ENCODE measurements at regions not wholly inside any gene's neighbourhood (a gene's known extent, or its start where the extent isn't known, plus 50 kb on each side); places are given as distances from the start of the nearest gene placed in this dataset.

GRCh38 chr2:8542381-8543059, 139.3 kb upstream of the ID2 start:
- H3K4me3 Mint-ChIP-seq, result peak overlapping the region in 2 of 4 donors; percentile 14 to 73
- H3K4me1 Mint-ChIP-seq, result peaks cover 4 to 71% (median 35%) of the 10 kb centered on the region in 4 donors
- H3K27me3 Mint-ChIP-seq, result no peaks in the 10 kb centered on the region
- no peaks in the 10 kb centered on the region for H3K27me3 ChIP-seq (ENCODE audit: control insufficient read depth, insufficient read depth, low read length)
- H3K4me3 ChIP-seq (ENCODE audit: low read depth, low read length), result no peak overlapping the region
- peak overlapping the region; percentile 87 to 94 (median 93) for H3K27ac Mint-ChIP-seq
- H3K36me3 ChIP-seq (ENCODE audit: control insufficient read depth, insufficient read depth, low read length), result no peaks in the 10 kb centered on the region
- H3K36me3 Mint-ChIP-seq, result no peaks in the 10 kb centered on the region
- no peaks in the 10 kb centered on the region for H3K9me3 ChIP-seq (ENCODE audit: control insufficient read depth in 2 of 2, low read length in 2 of 2)
- ATAC-seq (ENCODE audit: low read depth in 2 of 2) (no peak), DNase-seq (no peak)
- peak overlapping the region; percentile 72 for H3K27ac ChIP-seq (ENCODE audit: insufficient read depth, low read length, poor library complexity, severe bottlenecking)
- H3K4me1 ChIP-seq (ENCODE audit: control insufficient read depth, insufficient read depth, low read length, poor library complexity, severe bottlenecking), result peaks cover 52% of the 10 kb centered on the region
- H3K9me3 Mint-ChIP-seq, result no peaks in the 10 kb centered on the region

GRCh38 chr2:8543060-8543382, 138.8 kb upstream of the ID2 start:
- DNase-seq (no peak), ATAC-seq (ENCODE audit: low read depth in 2 of 2) (no peak)
- Histone ChIP-seq H3K4me3 (ENCODE audit: low read depth, low read length) (peak overlapping the region; percentile 41), H3K27me3 (ENCODE audit: control insufficient read depth, insufficient read depth, low read length) (no peaks in the 10 kb centered on the region), H3K27ac (ENCODE audit: insufficient read depth, low read length, poor library complexity, severe bottlenecking) (peak overlapping the region; percentile 72), H3K9me3 (ENCODE audit: control insufficient read depth in 2 of 2, low read length in 2 of 2) (no peaks in the 10 kb centered on the region), H3K4me1 (ENCODE audit: control insufficient read depth, insufficient read depth, low read length, poor library complexity, severe bottlenecking) (peaks cover 52% of the 10 kb centered on the region), H3K36me3 (ENCODE audit: control insufficient read depth, insufficient read depth, low read length) (no peaks in the 10 kb centered on the region)
- H3K27me3 Mint-ChIP-seq, result no peaks in the 10 kb centered on the region
- no peaks in the 10 kb centered on the region for H3K36me3 Mint-ChIP-seq
- peaks cover 4 to 71% (median 35%) of the 10 kb centered on the region in 4 donors for H3K4me1 Mint-ChIP-seq
- peak overlapping the region; percentile 87 to 94 (median 93) for H3K27ac Mint-ChIP-seq
- no peaks in the 10 kb centered on the region for H3K9me3 Mint-ChIP-seq
- H3K4me3 Mint-ChIP-seq, result peak overlapping the region; percentile 14 to 82 (median 71)

GRCh38 chr2:8543383-8544170, 138.3 kb upstream of the ID2 start:
- H3K4me1 Mint-ChIP-seq, result peaks cover 2 to 69% (median 35%) of the 10 kb centered on the region in 4 donors
- no peaks in the 10 kb centered on the region for H3K36me3 Mint-ChIP-seq
- no peaks in the 10 kb centered on the region for H3K9me3 Mint-ChIP-seq
- Histone ChIP-seq H3K27me3 (ENCODE audit: control insufficient read depth, insufficient read depth, low read length) (no peaks in the 10 kb centered on the region), H3K9me3 (ENCODE audit: control insufficient read depth in 2 of 2, low read length in 2 of 2) (no peaks in the 10 kb centered on the region), H3K4me3 (ENCODE audit: low read depth, low read length) (peak overlapping the region; percentile 41), H3K27ac (ENCODE audit: insufficient read depth, low read length, poor library complexity, severe bottlenecking) (peak overlapping the region; percentile 72), H3K36me3 (ENCODE audit: control insufficient read depth, insufficient read depth, low read length) (no peaks in the 10 kb centered on the region), H3K4me1 (ENCODE audit: control insufficient read depth, insufficient read depth, low read length, poor library complexity, severe bottlenecking) (peaks cover 52% of the 10 kb centered on the region)
- peak overlapping the region; percentile 69 to 82 (median 74) for H3K4me3 Mint-ChIP-seq
- ATAC-seq (ENCODE audit: low read depth in 2 of 2) (peak; percentile 22 to 29), DNase-seq (peak; percentile 21 to 79 (median 45))
- H3K27me3 Mint-ChIP-seq, result no peaks in the 10 kb centered on the region
- H3K27ac Mint-ChIP-seq, result peak overlapping the region; percentile 87 to 94 (median 93)

GRCh38 chr2:8544171-8544785, 137.6 kb upstream of the ID2 start:
- Histone ChIP-seq H3K27me3 (ENCODE audit: control insufficient read depth, insufficient read depth, low read length) (no peaks in the 10 kb centered on the region), H3K36me3 (ENCODE audit: control insufficient read depth, insufficient read depth, low read length) (no peaks in the 10 kb centered on the region), H3K4me1 (ENCODE audit: control insufficient read depth, insufficient read depth, low read length, poor library complexity, severe bottlenecking) (peaks cover 52% of the 10 kb centered on the region), H3K27ac (ENCODE audit: insufficient read depth, low read length, poor library complexity, severe bottlenecking) (peak overlapping the region; percentile 72), H3K4me3 (ENCODE audit: low read depth, low read length) (no peak overlapping the region), H3K9me3 (ENCODE audit: control insufficient read depth in 2 of 2, low read length in 2 of 2) (no peaks in the 10 kb centered on the region)
- ATAC-seq (ENCODE audit: low read depth in 2 of 2) (no peak), DNase-seq (peak in 1 of 3 donors; percentile 25)
- H3K27ac Mint-ChIP-seq, result peak overlapping the region in 2 of 3 donors; percentile 93 to 94
- no peaks in the 10 kb centered on the region for H3K36me3 Mint-ChIP-seq
- H3K4me1 Mint-ChIP-seq, result peaks cover 2 to 67% (median 34%) of the 10 kb centered on the region in 4 donors
- peak overlapping the region; percentile 62 to 82 (median 74) for H3K4me3 Mint-ChIP-seq
- H3K9me3 Mint-ChIP-seq, result no peaks in the 10 kb centered on the region
- H3K27me3 Mint-ChIP-seq, result no peaks in the 10 kb centered on the region

DNA sequence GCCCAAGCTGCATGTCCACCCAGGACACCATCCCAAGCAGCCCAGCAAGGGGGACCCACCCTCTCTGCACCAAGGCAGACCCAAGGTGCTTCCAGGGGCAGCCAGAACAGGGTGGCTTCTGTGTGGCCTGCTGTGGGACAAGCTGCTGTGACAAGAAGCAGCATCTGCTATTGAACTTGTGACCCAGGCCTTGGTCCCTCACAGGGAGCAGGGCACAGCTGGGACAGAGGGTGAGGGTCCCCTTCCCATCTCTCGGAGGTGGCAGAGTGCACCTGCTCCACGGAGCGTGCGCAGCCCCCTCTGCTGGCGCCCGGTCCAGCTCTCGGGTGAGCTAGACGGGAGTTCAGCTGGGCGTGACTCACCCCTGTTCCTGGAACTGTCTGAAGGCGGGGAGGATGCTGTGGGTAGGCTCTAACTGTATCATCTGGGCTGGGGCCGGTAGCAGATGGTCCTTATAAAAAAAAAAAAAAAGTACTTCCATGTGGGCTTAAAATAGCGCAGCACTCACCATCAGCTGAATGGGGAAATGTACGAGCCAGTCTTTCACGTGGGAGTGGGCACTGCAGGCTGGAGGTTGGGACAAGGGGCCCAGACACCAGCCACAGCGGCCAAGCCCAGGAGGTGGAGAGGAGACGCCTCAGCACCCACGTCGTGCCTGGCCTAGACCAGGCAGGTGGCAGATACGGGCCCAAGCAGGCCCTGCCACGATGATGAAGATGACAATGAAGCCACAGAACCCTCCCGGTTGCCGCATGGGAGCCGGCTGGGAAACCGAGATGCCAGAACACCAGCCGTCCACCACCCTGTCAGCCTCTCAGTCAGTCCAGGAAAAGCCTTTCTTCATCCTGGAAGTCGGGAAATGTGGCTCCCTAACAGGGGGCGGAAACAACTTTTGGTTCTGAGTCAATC, 136.8 kb upstream of the ID2 start:
- Mint-ChIP-seq H3K4me3 (peak overlapping the region; percentile 33 to 66 (median 39)), H3K27ac (peak overlapping the region; percentile 75 to 94 (median 93)), H3K4me1 (peaks cover 2 to 62% (median 30%) of the 10 kb centered on the region in 4 donors), H3K27me3 (no peaks in the 10 kb centered on the region), H3K9me3 (no peaks in the 10 kb centered on the region), H3K36me3 (no peaks in the 10 kb centered on the region)
- H3K9me3 ChIP-seq (ENCODE audit: control insufficient read depth in 2 of 2, low read length in 2 of 2), result no peaks in the 10 kb centered on the region
- peaks cover 45% of the 10 kb centered on the region for H3K4me1 ChIP-seq (ENCODE audit: control insufficient read depth, insufficient read depth, low read length, poor library complexity, severe bottlenecking)
- H3K27ac ChIP-seq (ENCODE audit: insufficient read depth, low read length, poor library complexity, severe bottlenecking), result peak overlapping the region; percentile 72
- H3K27me3 ChIP-seq (ENCODE audit: control insufficient read depth, insufficient read depth, low read length), result no peaks in the 10 kb centered on the region
- ATAC-seq (ENCODE audit: low read depth in 2 of 2), result peak; percentile 93 to 95
- DNase-seq, result peak; percentile 45 to 96 (median 57)
- H3K4me3 ChIP-seq (ENCODE audit: low read depth, low read length), result no peak overlapping the region
- no peaks in the 10 kb centered on the region for H3K36me3 ChIP-seq (ENCODE audit: control insufficient read depth, insufficient read depth, low read length)

GRCh38 chr2:8545695-8546611, 135.9 kb upstream of the ID2 start:
- Mint-ChIP-seq H3K4me3 (peak overlapping the region in 2 of 4 donors; percentile 12 to 62), H3K4me1 (peaks cover 2 to 55% (median 29%) of the 10 kb centered on the region in 4 donors), H3K27me3 (no peaks in the 10 kb centered on the region), H3K9me3 (no peaks in the 10 kb centered on the region), H3K27ac (peak overlapping the region in 2 of 3 donors; percentile 68 to 75), H3K36me3 (no peaks in the 10 kb centered on the region)
- Histone ChIP-seq H3K4me1 (ENCODE audit: control insufficient read depth, insufficient read depth, low read length, poor library complexity, severe bottlenecking) (peaks cover 42% of the 10 kb centered on the region), H3K4me3 (ENCODE audit: low read depth, low read length) (no peak overlapping the region), H3K36me3 (ENCODE audit: control insufficient read depth, insufficient read depth, low read length) (no peaks in the 10 kb centered on the region), H3K27ac (ENCODE audit: insufficient read depth, low read length, poor library complexity, severe bottlenecking) (peak overlapping the region; percentile 72), H3K27me3 (ENCODE audit: control insufficient read depth, insufficient read depth, low read length) (no peaks in the 10 kb centered on the region), H3K9me3 (ENCODE audit: control insufficient read depth in 2 of 2, low read length in 2 of 2) (no peaks in the 10 kb centered on the region)
- DNase-seq, result no peak
- ATAC-seq (ENCODE audit: low read depth in 2 of 2), result no peak
